CD4-positive, alpha-beta T cell treated with Interleukin-17A for 4 hours (primary cell): ENCODE measurements at regions not wholly inside any gene's neighbourhood (a gene's known extent, or its start where the extent isn't known, plus 50 kb on each side); places are given as distances from the start of the nearest gene placed in this dataset.

Experiments used
- DNase-seq: peaks from one replicate; pipeline ENCODE4 v3.0.0-alpha.2; 2020; ENCODE audit warnings: mixed read lengths

- no peak for DNase-seq
Observed at GRCh38 chr14:76669770-76670169, 91.5 kb upstream of the VASH1 start.

GRCh38 chr14:76672123-76672522 is 89.1 kb upstream of the VASH1 start:
- DNase-seq: no peak

- no peak for DNase-seq
Observed at GRCh38 chr14:76673261-76673660, 88.0 kb upstream of the VASH1 start.

- no peak for DNase-seq
Observed at GRCh38 chr14:76675046-76675445, 86.2 kb upstream of the VASH1 start.

GRCh38 chr14:76676539-76676938 is 84.7 kb upstream of the VASH1 start:
- no peak for DNase-seq

GRCh38 chr14:76677534-76678145 is 83.6 kb upstream of the VASH1 start:
- DNase-seq: no peak

- DNase-seq: no peak
Observed at GRCh38 chr14:76678244-76678800, 82.9 kb upstream of the VASH1 start.

GRCh38 chr14:76682367-76682766 is 78.9 kb upstream of the VASH1 start:
- no peak for DNase-seq

- DNase-seq: no peak
Observed at GRCh38 chr14:76686646-76687045, 74.6 kb upstream of the VASH1 start.

- DNase-seq: no peak
Observed at GRCh38 chr14:76687611-76688382, 73.5 kb upstream of the VASH1 start.

- DNase-seq: no peak
Observed at GRCh38 chr14:76688383-76688671, 72.9 kb upstream of the VASH1 start.

GRCh38 chr14:76690502-76691105 is 70.7 kb upstream of the VASH1 start:
- no peak for DNase-seq

- no peak for DNase-seq
Observed at GRCh38 chr14:76694106-76694505, 67.2 kb upstream of the VASH1 start.

- no peak for DNase-seq
Observed at GRCh38 chr14:76695263-76695920, 65.9 kb upstream of the VASH1 start.

GRCh38 chr14:76696361-76696760 is 64.9 kb upstream of the VASH1 start:
- no peak for DNase-seq

- DNase-seq: no peak
Observed at GRCh38 chr14:76696791-76697190, 64.5 kb upstream of the VASH1 start.

GRCh38 chr14:76697246-76697905 is 63.9 kb upstream of the VASH1 start:
- no peak for DNase-seq

GRCh38 chr14:76698191-76698590 is 63.1 kb upstream of the VASH1 start:
- DNase-seq: no peak

- DNase-seq: no peak
Observed at GRCh38 chr14:76698631-76699030, 62.6 kb upstream of the VASH1 start.

GRCh38 chr14:76699209-76699938 is 61.9 kb upstream of the VASH1 start:
- no peak for DNase-seq

GRCh38 chr14:76699939-76700590 is 61.2 kb upstream of the VASH1 start:
- no peak for DNase-seq

- no peak for DNase-seq
Observed at GRCh38 chr14:76701436-76701835, 59.8 kb upstream of the VASH1 start.
